Activated naive CD4-positive, alpha-beta T cell treated with Interleukin-2 at 50 U/mL for 16 hours (primary cell): ENCODE measurements at regions not wholly inside any gene's neighbourhood (a gene's known extent, or its start where the extent isn't known, plus 50 kb on each side); places are given as distances from the start of the nearest gene placed in this dataset.

ENCODE experiments used
- DNase-seq: peaks from one replicate; pipeline ENCODE4 v3.0.0-alpha.2; 2020

DNA sequence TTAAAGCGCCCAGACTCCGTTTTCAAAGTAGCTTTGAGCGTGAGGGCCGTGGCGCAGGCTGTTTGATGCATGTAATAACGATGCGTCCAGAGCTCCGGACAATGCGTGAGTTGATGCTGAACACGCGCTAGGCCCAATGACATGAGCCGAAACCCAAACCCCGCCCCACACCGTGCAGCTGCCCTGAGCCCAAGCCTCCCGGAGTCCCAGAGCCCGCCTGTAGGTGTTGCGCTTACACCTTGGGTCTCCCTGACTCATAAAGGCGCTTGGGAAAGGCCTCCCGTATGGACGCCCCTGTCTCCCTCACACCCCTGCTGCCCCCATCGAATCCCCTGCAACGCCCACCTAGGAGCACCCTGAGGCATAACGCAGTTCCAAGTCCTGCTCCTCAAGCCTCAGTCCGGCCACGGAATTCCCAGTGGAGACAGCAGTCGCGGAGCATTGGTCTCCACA lies 87.6 kb downstream of the ERMARD start:
- DNase-seq = no peak

DNA sequence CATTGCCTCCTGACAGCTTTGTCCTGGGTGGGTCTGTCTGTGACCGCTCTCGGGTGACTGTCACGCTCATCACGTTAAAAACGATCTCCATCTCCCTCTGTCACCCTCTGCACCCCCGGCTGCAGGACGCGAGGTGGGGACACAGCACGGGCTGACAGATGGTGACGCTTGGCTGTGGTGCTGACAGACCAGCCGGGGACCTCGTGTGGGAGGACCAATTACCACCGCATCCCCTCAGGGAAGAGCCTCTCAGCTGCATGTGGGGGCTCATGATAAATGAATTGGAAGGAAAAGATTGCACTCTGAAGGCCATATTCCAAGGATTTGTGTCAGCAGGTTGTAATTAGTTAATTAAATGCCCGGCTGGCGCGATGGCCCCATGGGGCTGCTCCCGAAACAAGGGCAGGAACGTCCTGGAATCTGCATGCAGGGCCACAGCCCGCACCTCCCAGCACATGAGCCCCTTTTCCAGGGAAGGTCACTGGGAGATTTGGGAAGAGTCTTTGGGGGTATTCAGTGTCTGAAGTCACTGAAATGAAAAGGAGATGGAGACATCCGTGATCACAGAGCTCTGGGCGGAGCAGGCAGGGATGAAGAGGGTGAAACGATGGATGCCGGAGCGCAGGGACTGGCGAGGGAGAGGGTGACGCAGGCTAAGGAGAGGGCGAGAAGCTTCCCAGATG lies 87.1 kb downstream of the ERMARD start:
- DNase-seq = no peak

DNA sequence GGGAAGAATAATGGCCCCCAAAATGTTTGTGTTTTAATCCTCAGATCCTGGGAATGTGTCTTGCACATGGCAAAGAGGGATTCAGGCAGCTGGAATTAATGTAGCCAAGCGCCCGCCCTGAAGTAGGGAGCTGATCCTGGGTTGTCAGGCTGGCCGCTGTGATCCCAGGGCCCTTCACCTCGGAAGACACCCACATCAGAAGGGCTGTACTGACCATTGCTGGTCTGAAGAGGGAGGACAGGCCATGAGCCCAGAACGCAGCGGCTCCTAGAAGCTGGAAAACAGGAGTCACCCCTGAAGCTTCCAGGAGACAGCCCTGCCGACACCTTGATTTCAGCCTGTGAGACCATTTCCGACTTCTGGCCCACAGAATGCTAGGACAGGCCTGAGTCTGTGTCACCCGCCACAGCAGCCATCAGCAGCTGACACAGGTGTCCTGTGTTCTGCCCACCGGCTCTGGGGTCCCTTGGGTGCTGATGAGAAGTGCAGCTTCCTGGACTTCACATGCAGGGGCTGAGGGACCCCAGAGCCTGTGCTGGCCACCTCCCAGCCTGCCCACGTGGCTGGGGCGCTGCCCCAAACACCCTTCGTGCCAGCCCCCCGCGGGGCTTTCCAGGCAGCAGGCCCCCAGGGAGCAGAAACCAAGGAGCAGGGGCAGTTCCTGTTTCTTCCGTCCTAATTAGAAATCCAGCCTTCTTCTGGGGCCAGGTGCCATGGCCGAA lies 86.3 kb downstream of the ERMARD start:
- no peak for DNase-seq

DNA sequence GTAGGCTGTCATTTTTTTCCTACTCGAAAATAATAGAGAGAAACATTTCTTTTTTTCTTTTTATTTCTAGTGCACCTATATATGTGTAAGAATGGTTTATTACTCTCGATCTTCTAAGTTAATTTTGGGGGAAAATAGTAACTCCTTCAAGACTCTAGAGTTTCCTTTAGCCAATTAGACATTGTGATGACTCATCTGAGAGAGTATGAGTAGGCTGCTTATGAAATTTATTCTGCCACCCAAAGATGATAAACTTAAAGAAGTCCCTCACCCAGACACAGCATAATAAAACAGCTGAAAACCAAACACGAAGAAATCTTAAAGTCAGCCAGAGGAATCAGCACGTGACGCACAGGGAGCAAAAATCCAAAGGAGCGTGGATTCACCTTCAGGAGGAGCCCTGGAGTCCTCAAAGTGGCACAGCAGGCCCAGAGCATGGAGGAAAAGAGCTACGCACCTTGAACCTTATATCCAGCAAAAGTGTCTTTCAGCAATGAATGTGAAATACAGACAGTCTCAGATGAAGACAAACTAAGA lies 81.9 kb downstream of the ERMARD start:
- no peak for DNase-seq

DNA sequence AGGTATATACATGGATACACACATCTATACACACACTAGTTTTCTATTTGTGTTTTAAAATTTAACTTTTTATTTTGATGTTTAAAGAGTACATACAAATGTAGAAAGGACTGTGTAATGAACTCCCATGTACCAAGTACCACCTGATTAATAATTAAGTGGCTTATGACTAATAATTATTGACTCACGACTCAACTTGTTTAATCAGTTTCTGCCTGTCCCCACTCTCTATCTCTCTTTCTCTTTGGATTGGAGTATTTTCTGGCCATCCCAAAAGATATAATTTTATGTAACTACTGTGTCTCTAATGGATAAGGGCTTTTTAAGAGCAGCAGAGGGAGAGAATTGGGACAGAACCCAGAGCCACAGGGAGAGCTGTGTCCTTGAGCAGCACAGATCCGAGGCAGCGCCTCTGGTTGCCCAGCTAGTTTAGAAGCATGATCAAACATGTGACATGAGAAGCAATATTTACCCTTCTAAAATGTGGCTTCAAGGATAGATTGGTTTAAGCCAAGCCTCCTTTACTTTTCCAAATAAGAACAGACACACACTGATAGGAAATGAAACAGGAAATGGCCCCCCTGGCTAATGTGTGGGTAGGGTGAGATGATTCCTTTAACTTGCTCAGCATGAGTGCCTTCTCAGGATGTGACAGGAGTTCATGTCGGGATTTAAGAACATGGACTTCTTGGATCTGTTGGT lies 81.0 kb downstream of the ERMARD start:
- no peak for DNase-seq

DNA sequence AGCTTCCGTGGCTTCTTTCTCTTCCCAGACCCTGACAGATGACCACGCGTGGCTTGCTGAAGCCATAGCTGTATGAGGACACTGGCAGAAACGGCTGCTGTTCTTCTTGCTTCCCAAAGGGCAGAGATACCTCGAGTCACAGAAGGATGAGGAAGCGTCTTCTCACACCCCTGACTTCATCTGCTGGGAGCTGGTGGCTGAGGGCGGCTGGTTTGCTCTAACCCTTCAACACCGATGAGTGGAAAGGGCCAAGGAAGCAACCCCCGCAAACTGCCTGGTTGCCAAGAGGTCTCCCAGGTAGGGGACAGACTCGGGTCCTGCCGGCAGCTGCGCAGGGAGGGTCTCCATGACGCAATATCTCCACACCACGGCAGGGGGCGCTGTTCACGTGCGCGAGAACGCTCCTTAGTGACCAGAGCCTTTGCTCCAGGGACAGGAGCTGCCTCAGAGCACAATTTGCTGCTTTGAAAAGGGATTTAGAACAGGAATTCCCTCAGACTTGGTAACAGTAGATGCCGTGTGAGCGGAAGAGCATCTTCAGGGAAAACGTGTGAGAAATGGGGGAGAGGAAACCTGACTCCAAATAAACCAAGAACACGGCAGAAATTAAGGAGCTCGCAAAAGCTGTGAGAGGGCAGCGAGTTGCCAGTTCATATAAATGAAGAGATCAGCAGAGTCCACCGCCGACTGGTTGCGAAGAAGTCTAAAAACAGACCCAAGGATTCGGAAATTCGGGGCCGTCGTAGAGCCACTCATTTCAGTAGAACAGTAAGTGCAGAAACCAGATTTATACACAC lies 80.2 kb downstream of the ERMARD start:
- DNase-seq = peak; percentile 69
